ENCODE measurements at regions not wholly inside any gene's neighbourhood (a gene's known extent, or its start where the extent isn't known, plus 50 kb on each side); places are given as distances from the start of the nearest gene placed in this dataset.

DNA sequence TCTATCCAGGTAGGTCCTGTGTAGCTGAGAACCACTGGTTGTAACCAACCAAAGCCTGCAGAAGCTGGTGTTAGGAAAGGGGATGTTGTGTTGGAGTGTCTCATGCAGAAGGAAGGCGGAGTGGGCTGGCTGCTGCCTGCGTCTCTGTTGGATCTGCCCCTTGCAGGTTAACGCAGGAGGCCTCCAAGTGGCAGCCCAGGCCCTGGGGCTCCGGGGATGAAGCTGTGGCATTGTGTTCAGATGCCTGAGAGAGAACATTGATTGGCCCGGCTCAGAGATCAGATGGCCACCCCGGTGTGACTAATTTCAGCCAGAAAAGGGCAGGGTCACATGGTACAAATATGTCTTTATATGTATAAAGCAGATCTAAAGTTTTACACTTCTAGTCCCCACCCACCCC, 216.0 kb downstream of the GLI2 start:
- H3K4me3 Mint-ChIP-seq (ENCODE audit: unreplicated experiment) = no peak overlapping the region

DNA sequence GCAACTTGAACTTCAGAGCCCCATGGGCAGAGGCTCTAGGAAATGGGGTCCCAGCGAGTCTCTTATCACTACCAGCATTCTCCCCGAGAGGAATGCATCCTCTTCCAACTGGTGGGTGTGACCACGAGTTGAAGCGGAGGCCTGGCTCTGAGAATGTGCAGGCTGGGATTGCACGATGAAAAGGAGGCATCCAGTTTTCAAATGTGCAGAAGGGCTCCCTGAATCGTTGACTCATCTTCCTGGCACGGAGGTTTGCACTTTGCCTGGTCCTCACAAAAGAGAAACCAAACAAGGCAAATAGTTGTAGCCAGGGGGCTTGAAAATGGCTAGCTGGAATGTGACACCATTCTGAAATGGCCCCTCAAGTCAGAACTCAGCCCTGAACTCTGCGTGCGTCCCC, 216.7 kb downstream of the GLI2 start:
- no peak for TF ChIP-seq CTCF (IDR thresholded peaks at IDR 0.05; ENCODE audit: partially characterized antibody, unreplicated experiment)
- H3K4me3 Mint-ChIP-seq (ENCODE audit: unreplicated experiment) = no peak overlapping the region
- H3K27ac Mint-ChIP-seq (ENCODE audit: unreplicated experiment) = no peak overlapping the region
- no peaks in the 10 kb centered on the region for H3K36me3 Mint-ChIP-seq (ENCODE audit: unreplicated experiment)
- peaks cover 7% of the 10 kb centered on the region for H3K9me3 Mint-ChIP-seq (ENCODE audit: unreplicated experiment)
- no peak for DNase-seq
- H3K27me3 Mint-ChIP-seq (ENCODE audit: unreplicated experiment) = peaks cover 15% of the 10 kb centered on the region
- H3K4me1 Mint-ChIP-seq (ENCODE audit: low read depth, unreplicated experiment) = peaks cover 6% of the 10 kb centered on the region

More for the DNA sequence above, 216.0 kb downstream of the GLI2 start:
- Mint-ChIP-seq H3K27me3 (ENCODE audit: unreplicated experiment) (peaks cover 15% of the 10 kb centered on the region), H3K36me3 (ENCODE audit: unreplicated experiment) (no peaks in the 10 kb centered on the region), H3K4me1 (ENCODE audit: low read depth, unreplicated experiment) (peaks cover 4% of the 10 kb centered on the region), H3K27ac (ENCODE audit: unreplicated experiment) (no peak overlapping the region), H3K9me3 (ENCODE audit: unreplicated experiment) (peaks cover 8% of the 10 kb centered on the region)
- no peak for TF ChIP-seq CTCF (IDR thresholded peaks at IDR 0.05; ENCODE audit: partially characterized antibody, unreplicated experiment)
- DNase-seq = no peak

DNA sequence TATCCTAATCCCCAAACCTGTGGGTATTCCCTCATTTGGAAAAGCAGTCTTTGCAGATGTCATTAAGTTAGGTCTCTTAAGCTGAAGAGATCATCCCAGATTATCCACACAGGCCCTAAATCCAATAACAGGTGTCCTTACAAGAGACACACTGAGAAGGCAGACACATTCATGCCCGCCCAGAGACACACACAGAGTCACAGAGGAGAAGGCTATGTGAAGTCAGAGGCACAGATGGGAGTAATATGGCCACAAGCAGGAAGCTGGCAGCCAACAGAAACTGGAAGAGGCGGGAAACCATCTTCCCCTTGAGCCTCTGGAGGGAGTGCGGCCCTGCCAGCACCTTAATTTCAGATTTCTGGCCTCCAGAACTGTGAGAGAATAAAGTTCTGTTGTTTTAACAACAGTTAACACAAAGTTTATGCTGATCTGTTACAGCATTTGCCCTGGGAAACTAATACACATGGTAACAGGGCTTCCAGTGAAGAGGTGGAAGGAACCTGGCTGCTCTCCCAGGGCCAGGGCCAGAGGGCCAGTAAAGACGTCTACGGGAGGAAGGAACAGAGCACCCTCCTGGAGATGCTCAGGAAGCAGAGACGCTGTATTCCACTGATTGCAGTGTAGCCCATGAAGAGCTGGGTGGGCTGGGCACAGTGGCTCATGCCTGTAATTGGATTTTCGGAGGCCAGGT, 217.5 kb downstream of the GLI2 start:
- Mint-ChIP-seq H3K27me3 (ENCODE audit: unreplicated experiment) (peaks cover 15% of the 10 kb centered on the region), H3K9me3 (ENCODE audit: unreplicated experiment) (peaks cover 7% of the 10 kb centered on the region), H3K4me3 (ENCODE audit: unreplicated experiment) (no peak overlapping the region), H3K4me1 (ENCODE audit: low read depth, unreplicated experiment) (peaks cover 10% of the 10 kb centered on the region), H3K27ac (ENCODE audit: unreplicated experiment) (no peak overlapping the region), H3K36me3 (ENCODE audit: unreplicated experiment) (no peaks in the 10 kb centered on the region)
- no peak for DNase-seq
- no peak for TF ChIP-seq CTCF (IDR thresholded peaks at IDR 0.05; ENCODE audit: partially characterized antibody, unreplicated experiment)

- Mint-ChIP-seq H3K4me1 (ENCODE audit: low read depth, unreplicated experiment) (peaks cover 13% of the 10 kb centered on the region), H3K36me3 (ENCODE audit: unreplicated experiment) (no peaks in the 10 kb centered on the region), H3K27me3 (ENCODE audit: unreplicated experiment) (peaks cover 15% of the 10 kb centered on the region), H3K9me3 (ENCODE audit: unreplicated experiment) (peaks cover 4% of the 10 kb centered on the region), H3K27ac (ENCODE audit: unreplicated experiment) (no peak overlapping the region), H3K4me3 (ENCODE audit: unreplicated experiment) (no peak overlapping the region)
- no peak for DNase-seq
- no peak for TF ChIP-seq CTCF (IDR thresholded peaks at IDR 0.05; ENCODE audit: partially characterized antibody, unreplicated experiment)
Measured at GRCh38 chr2:120953843-120954584, 218.3 kb downstream of the GLI2 start.

DNA sequence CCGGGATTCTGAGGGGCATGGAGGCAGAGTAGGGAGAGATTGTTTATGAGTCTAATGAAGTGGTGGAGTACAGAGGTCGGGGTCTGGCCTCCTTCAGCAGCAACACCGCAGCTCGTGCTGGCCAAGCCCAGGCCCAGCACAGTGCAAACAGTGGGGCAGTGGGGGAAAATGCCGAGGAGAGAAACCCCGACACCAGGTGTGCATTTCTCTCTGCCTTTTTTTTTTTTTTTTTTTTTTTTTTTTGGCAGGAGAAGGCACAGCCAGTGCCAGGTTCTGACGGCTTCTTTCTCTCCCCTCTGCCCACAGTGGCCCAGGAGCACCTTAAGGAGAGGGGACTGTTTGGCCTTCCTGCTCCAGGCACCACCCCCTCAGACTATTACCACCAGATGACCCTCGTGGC, 219.3 kb downstream of the GLI2 start:
- TF ChIP-seq CTCF (IDR thresholded peaks at IDR 0.05; ENCODE audit: partially characterized antibody, unreplicated experiment) = no peak
- H3K27ac Mint-ChIP-seq (ENCODE audit: unreplicated experiment) = no peak overlapping the region

More for the DNA sequence above, 219.3 kb downstream of the GLI2 start:
- DNase-seq = no peak
- no peak overlapping the region for H3K4me3 Mint-ChIP-seq (ENCODE audit: unreplicated experiment)
- no peaks in the 10 kb centered on the region for H3K36me3 Mint-ChIP-seq (ENCODE audit: unreplicated experiment)
- peaks cover 13% of the 10 kb centered on the region for H3K4me1 Mint-ChIP-seq (ENCODE audit: low read depth, unreplicated experiment)
- H3K9me3 Mint-ChIP-seq (ENCODE audit: unreplicated experiment) = peaks cover 3% of the 10 kb centered on the region
- peaks cover 14% of the 10 kb centered on the region for H3K27me3 Mint-ChIP-seq (ENCODE audit: unreplicated experiment)
